ENCODE measurements at regions not wholly inside any gene's neighbourhood (a gene's known extent, or its start where the extent isn't known, plus 50 kb on each side); places are given as distances from the start of the nearest gene placed in this dataset.
"Not testable (repeated sequence)": the region's sequence is repeated elsewhere in the genome, so short reads cannot be mapped to it uniquely, and the experiment has no call there.

DNA sequence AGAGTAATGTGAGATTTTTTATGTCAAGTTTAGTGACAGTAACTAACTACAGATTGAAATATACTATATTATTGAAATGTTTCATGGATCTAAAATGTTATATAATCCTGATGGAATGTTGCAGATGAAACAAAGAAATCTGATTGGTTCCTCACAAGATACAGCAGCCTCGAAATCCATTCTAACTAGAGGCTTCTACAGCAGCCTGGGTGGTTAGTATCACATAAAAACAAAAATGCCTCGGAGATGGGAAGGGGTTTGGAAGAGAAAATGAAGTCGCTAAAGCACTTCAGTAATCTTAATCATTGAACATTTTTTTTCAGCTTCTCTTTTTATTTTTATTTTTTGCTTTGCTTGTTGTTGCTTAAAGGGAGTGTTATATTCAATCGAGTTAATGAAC is 75.2 kb downstream of the TANC2 start:
- in situ Hi-C loops (cut with MboI; ENCODE audit: low sequenced_read_pairs), result no loop called here
- Histone ChIP-seq H3K36me3 (replicated peaks) (no peaks in the 10 kb centered on the region), H3K27me3 (ENCODE audit: low read depth) (no peaks in the 10 kb centered on the region), H3K4me1 (peaks cover 72% of the 10 kb centered on the region), H3K4me3 (no peak overlapping the region), H3K9me3 (no peaks in the 10 kb centered on the region)
- no peak for DNase-seq (ENCODE audit: low spot score in 2 of 2)

DNA sequence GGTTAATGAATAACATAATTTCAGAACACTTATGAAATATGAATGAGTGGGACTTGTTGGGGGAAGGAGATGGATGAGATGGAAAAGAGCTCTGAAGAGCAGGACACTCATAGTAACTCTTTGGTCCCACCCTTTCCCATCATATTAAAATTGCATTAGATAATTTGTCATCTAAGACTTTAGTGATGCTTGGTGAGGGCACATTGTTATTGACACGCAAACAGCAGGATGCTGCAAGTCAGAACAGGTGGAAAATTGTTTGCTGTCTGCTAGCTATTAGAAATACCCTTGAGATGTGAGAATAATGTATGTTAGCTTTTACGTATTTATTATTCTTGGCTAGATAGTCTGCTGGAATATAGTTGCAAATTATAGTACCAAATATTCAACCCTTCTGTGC is 75.7 kb downstream of the TANC2 start:
- H3K4me3 ChIP-seq, result no peak overlapping the region
- H3K27me3 ChIP-seq (ENCODE audit: low read depth), result no peaks in the 10 kb centered on the region
- no peaks in the 10 kb centered on the region for H3K9me3 ChIP-seq
- DNase-seq (ENCODE audit: low spot score in 2 of 2), result no peak
- H3K4me1 ChIP-seq, result peaks cover 70% of the 10 kb centered on the region
- no peaks in the 10 kb centered on the region for H3K36me3 ChIP-seq (replicated peaks)
- in situ Hi-C loops (cut with MboI; ENCODE audit: low sequenced_read_pairs), result no loop called here

DNA sequence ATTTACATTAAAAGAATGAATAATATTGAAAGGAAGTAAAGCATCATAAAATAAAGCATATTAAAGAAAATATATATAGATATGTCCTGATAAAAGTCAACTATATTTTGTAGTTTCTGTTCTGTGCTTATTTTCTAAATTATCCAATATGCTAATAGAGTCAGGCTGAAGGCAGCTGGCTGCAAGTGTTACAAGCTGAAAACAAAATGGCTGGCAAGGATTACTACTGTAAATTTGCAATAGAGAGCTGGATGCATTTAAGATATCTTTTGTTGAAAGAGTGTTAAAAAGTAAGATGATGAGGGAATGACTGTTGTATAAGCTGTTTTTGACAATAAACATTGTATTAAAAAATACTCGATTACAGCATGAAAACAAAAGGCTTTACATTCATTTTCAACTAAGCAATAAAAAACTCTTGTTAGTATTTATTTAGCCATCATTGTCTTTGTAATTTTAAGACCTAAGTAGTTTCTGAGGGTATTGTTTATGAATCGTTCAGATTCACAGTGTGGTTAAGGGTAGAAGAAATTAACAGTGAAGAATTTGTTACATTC is 76.3 kb downstream of the TANC2 start:
- Histone ChIP-seq H3K9me3 (no peaks in the 10 kb centered on the region), H3K36me3 (replicated peaks) (no peaks in the 10 kb centered on the region), H3K4me1 (peaks cover 70% of the 10 kb centered on the region), H3K27me3 (ENCODE audit: low read depth) (no peaks in the 10 kb centered on the region), H3K4me3 (no peak overlapping the region)
- in situ Hi-C loops (cut with MboI; ENCODE audit: low sequenced_read_pairs), result no loop called here
- peak in 1 of 2 experiments; percentile 58 for DNase-seq (ENCODE audit: low spot score in 2 of 2)

DNA sequence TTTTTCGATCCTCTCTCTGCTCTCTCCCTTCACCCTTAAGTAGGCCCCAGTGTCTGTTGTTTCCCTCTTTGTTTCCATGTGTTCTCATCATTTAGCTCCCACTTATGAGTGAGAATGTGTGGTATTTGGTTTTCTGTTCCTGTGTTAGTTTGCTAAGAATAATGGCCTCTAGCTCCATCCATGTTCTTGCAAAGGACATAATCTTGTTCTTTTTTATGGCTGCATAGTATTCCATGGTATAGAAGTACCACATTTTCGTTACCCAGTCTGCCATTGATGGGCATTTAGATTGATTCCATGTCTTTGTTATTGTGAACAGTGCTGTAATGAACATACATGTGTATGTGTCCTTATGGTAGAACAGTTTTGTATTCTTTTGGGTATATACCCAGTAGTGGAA is 91.5 kb downstream of the TANC2 start:
- in situ Hi-C loops (cut with MboI; ENCODE audit: low sequenced_read_pairs); H3K9me3 ChIP-seq: not testable (repeated sequence)

DNA sequence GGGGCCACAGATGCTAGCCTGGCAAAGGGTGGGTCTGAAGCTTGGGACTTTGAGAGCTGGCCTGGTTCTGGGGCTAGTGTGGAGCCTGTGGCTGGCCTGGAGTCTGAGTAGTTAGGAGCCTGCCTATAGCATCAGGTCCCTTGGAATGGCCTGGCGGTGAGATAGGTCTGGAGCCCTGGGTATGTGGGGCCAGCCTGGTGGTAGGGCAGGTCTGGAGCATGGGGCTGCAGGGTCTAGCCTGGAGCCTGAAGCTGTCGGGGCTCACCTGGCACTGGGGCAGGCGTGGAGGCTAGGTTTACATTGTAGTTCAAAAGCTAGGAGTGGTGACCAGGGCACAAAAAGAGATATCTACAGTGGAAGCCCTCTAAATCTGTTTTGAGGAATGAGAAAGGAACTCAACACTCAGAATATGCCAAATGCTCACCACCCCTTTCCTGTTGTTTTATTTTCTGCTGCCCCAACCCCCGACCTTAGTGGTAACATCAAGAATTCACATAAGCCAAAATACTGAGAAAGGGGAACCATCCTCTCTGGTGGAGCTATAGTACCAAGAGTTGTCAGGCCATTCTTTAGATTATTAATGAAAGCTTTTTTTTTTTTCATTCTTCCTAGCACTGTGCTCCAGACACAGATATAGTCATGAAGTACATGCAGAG is 100.3 kb downstream of the TANC2 start:
- H3K36me3 ChIP-seq (replicated peaks), result no peaks in the 10 kb centered on the region
- H3K4me1 ChIP-seq, result no peaks in the 10 kb centered on the region
- DNase-seq (ENCODE audit: low spot score in 2 of 2), result no peak
- in situ Hi-C loops (cut with MboI; ENCODE audit: low sequenced_read_pairs), result no loop called here
- no peaks in the 10 kb centered on the region for H3K9me3 ChIP-seq
- no peak overlapping the region for H3K4me3 ChIP-seq
- no peaks in the 10 kb centered on the region for H3K27me3 ChIP-seq (ENCODE audit: low read depth)

More for the DNA sequence above, 91.5 kb downstream of the TANC2 start:
- not testable (repeated sequence) for H3K36me3 ChIP-seq (replicated peaks); H3K27me3 ChIP-seq (ENCODE audit: low read depth); H3K4me1 ChIP-seq; DNase-seq (ENCODE audit: low spot score in 2 of 2); H3K4me3 ChIP-seq

DNA sequence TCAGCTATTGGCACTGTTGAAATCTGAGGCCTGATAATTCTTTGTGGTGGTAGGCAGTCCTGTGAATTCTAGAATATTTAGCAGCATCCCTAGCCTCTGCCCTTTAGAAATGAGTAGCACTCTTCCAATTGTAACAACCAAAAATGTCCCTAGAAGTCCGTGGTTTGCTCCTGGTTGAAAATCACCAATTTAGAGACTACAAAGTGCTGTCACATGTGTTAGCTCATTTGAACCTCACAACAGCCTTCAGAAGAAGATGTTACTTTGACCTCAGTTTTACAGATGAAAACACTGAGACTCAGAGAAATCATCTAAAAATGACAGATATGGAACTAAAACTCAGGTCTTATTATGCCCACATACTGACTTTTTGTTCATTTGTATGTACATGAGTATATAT is 103.2 kb downstream of the TANC2 start:
- Histone ChIP-seq H3K4me1 (no peaks in the 10 kb centered on the region), H3K9me3 (no peaks in the 10 kb centered on the region), H3K36me3 (replicated peaks) (no peaks in the 10 kb centered on the region), H3K4me3 (no peak overlapping the region), H3K27me3 (ENCODE audit: low read depth) (no peaks in the 10 kb centered on the region)
- no peak for DNase-seq (ENCODE audit: low spot score in 2 of 2)
- in situ Hi-C loops (cut with MboI; ENCODE audit: low sequenced_read_pairs), result no loop called here

DNA sequence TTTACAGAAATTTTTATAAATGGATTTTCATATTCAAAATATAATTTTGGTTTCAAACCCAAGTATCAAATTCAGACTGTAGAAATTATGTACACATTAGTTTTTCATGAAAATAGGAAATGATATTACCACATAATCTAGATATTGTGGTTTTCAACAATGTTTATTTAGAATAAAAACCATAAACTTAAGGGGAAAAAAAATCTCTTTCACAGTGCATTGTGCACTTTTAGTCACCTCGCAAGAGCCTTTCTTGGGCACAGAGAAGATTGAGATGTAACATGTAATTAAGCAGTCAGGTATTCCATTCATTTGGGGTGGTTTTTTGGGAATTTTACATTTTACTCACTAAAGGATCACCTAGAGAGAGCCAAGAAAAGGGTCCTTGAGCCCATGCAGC is 104.0 kb downstream of the TANC2 start:
- Histone ChIP-seq H3K4me1 (no peaks in the 10 kb centered on the region), H3K27me3 (ENCODE audit: low read depth) (no peaks in the 10 kb centered on the region), H3K36me3 (replicated peaks) (no peaks in the 10 kb centered on the region), H3K4me3 (no peak overlapping the region), H3K9me3 (no peaks in the 10 kb centered on the region)
- in situ Hi-C loops (cut with MboI; ENCODE audit: low sequenced_read_pairs), result no loop called here
- DNase-seq (ENCODE audit: low spot score in 2 of 2), result no peak

DNA sequence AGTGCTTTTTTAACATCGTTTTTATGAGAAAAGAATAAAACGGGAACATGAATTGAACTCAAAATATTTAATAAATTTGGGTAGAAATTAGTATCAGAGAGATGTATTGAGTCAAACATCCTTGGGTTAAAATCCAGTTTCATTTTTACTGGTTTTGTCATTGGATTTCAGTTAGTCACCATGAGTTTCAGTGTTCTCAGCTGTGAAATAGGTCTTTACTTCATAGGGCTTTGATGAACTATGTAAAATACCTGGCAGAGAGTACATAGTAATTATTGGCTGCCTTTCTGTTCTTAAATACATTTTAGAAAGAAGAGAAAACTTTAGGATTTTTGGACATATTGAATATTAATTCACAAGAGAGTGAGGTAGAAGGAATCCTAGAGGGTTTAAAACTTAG is 105.8 kb downstream of the TANC2 start:
- no peak overlapping the region for H3K4me3 ChIP-seq
- H3K36me3 ChIP-seq (replicated peaks), result no peaks in the 10 kb centered on the region
- DNase-seq (ENCODE audit: low spot score in 2 of 2), result no peak
- no peaks in the 10 kb centered on the region for H3K27me3 ChIP-seq (ENCODE audit: low read depth)
- no peaks in the 10 kb centered on the region for H3K9me3 ChIP-seq
- H3K4me1 ChIP-seq, result no peaks in the 10 kb centered on the region
- in situ Hi-C loops (cut with MboI; ENCODE audit: low sequenced_read_pairs), result no loop called here

DNA sequence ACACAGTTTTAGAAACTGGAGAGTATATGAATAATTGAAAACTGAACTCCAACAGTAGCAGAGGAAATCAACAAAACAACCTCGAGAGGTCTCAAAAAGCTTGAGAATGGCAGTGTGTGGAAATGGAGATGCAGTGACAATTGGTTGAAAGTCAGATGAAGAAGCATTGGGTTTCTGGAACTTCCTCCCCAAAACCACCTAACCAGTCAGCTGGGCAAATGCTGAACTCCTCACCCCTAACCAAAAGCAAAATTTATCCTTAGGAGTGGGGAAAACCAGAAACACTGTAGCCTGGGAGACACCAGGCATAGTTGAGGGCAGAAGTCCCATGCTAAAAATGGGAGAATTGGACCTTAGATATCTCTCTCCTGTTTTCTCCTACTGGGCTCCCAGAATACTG is 109.9 kb downstream of the TANC2 start:
- H3K9me3 ChIP-seq, result no peaks in the 10 kb centered on the region
- H3K4me1 ChIP-seq, result no peaks in the 10 kb centered on the region
- H3K4me3 ChIP-seq, result no peak overlapping the region
- H3K27me3 ChIP-seq (ENCODE audit: low read depth), result no peaks in the 10 kb centered on the region
- no peaks in the 10 kb centered on the region for H3K36me3 ChIP-seq (replicated peaks)
- no peak for DNase-seq (ENCODE audit: low spot score in 2 of 2)
- in situ Hi-C loops (cut with MboI; ENCODE audit: low sequenced_read_pairs), result loop anchor here (25.0 kb wide), 1 partner anchor 336 kb away; no protein-coding TSS in a partner anchor

DNA sequence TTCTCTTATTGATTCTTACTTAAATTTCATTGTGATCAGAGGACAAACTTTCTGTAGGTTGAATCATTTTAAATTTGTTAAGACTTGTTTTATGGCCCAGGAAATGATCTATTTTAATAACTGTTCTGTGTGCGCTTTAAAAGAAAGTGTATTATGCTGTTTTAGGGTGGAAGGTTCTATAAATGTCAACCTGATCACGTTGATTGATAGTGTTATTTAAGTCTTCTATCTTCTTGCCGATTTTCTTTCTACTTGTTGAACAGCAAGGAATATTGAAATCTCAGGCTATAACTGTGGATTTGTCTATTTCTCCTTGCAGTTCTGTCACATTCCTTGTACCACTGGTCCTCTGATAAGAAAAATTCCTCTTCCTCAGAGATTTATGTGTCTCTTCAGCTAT is 112.7 kb downstream of the TANC2 start:
- Histone ChIP-seq H3K4me1 (peaks cover 7% of the 10 kb centered on the region), H3K9me3 (no peaks in the 10 kb centered on the region), H3K36me3 (replicated peaks) (no peaks in the 10 kb centered on the region), H3K27me3 (ENCODE audit: low read depth) (no peaks in the 10 kb centered on the region), H3K4me3 (no peak overlapping the region)
- in situ Hi-C loops (cut with MboI; ENCODE audit: low sequenced_read_pairs), result loop anchor here (25.0 kb wide), 1 partner anchor 334 kb away; no protein-coding TSS in a partner anchor
- no peak for DNase-seq (ENCODE audit: low spot score in 2 of 2)

DNA sequence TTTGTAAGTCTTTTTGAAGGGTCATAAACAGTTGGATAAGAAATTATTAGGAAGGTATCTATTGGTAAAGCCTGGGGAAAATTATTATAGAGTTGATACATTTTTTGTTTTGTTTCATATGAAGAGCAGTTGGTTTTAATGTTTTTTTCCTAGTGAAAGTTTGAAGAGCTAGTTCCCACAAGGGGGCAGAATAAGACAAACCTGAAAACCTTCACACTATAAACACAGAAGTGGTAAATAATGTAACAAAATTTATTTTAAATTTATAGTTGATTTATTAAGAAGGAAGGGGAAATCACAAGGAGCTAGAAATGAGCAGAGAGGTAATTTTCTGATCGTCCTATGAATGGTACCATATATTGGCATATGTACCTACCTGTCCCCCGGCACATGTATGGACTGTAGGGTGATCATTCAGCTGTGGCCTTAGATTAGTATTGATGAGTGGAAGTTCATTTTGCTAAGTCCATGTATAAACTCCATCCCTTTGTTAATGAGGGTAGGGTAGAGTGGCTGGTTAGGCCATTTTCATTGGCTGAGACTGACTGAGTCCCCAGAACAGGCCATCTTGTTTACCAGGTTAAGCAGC is 116.3 kb downstream of the TANC2 start:
- in situ Hi-C loops (cut with MboI; ENCODE audit: low sequenced_read_pairs), result loop anchor here (25.0 kb wide), 1 partner anchor 330 kb away; no protein-coding TSS in a partner anchor
- no peaks in the 10 kb centered on the region for H3K36me3 ChIP-seq (replicated peaks)
- peaks cover 7% of the 10 kb centered on the region for H3K4me1 ChIP-seq
- peak in 1 of 2 experiments; percentile 42 for DNase-seq (ENCODE audit: low spot score in 2 of 2)
- H3K4me3 ChIP-seq, result no peak overlapping the region
- no peaks in the 10 kb centered on the region for H3K9me3 ChIP-seq
- no peaks in the 10 kb centered on the region for H3K27me3 ChIP-seq (ENCODE audit: low read depth)

DNA sequence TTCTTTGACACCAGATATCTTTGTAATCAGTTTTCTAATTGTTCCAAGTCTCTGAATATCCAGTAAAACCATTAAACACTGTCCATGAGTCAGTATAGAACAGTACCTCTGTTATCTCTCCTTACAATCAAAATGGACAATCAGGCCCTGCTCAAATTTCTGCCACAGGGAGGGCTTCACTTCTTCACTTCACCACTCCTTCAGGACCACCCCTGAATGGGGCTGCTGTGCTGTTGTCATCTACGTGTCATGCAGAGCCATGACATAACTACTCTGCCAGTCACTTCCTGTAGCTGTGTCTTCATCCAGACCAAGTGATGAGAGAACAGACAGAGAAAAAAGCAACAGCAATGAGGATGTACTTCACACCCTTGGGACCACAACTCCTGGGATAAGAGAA is 116.9 kb downstream of the TANC2 start:
- no peaks in the 10 kb centered on the region for H3K27me3 ChIP-seq (ENCODE audit: low read depth)
- no peak for DNase-seq (ENCODE audit: low spot score in 2 of 2)
- no peaks in the 10 kb centered on the region for H3K9me3 ChIP-seq
- in situ Hi-C loops (cut with MboI; ENCODE audit: low sequenced_read_pairs), result loop anchor here (25.0 kb wide), 1 partner anchor 329 kb away; no protein-coding TSS in a partner anchor
- no peaks in the 10 kb centered on the region for H3K36me3 ChIP-seq (replicated peaks)
- H3K4me1 ChIP-seq, result peaks cover 7% of the 10 kb centered on the region
- no peak overlapping the region for H3K4me3 ChIP-seq

DNA sequence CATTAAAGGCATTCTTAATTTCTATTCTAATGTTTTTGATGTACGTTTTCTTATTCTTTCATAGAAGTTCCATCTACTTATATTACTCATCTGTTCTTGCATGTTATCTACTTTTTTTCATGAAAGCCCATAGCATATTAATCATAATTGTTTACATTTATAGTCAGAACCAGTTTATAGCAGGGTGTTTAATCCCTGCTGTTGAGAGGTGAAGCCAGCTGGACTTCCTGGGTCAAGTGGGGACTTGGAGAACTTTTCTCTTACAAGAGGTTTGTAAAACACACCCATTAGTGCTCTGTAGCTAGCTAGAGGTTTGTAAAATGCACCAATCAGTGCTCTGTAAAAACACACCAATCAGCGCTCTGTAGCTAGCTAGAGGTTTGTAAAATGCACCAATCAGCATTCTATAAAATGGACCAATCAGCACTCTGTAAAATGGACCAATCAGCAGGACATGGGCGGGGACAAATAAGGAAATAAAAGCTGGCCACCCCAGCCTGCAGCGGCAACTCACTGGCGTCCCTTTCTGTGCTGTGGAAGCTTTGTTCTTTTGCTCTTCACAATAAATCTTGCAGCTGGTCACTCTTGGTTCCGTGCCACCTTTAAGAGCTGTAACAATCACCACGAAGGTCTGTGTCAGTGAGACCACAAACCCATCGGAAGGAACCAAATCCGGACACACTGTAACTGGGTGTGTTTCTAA is 120.6 kb downstream of the TANC2 start:
- in situ Hi-C loops (cut with MboI; ENCODE audit: low sequenced_read_pairs), result loop anchor here (25.0 kb wide), 1 partner anchor 326 kb away; no protein-coding TSS in a partner anchor
- H3K4me1 ChIP-seq, result peaks cover 7% of the 10 kb centered on the region
- H3K4me3 ChIP-seq, result no peak overlapping the region
- no peak for DNase-seq (ENCODE audit: low spot score in 2 of 2)
- H3K9me3 ChIP-seq, result no peaks in the 10 kb centered on the region; the same call in 1 of the 2 replicates
- H3K27me3 ChIP-seq (ENCODE audit: low read depth), result no peaks in the 10 kb centered on the region
- no peaks in the 10 kb centered on the region for H3K36me3 ChIP-seq (replicated peaks)
